ENCODE measurements at regions not wholly inside any gene's neighbourhood (a gene's known extent, or its start where the extent isn't known, plus 50 kb on each side); places are given as distances from the start of the nearest gene placed in this dataset.

DNA sequence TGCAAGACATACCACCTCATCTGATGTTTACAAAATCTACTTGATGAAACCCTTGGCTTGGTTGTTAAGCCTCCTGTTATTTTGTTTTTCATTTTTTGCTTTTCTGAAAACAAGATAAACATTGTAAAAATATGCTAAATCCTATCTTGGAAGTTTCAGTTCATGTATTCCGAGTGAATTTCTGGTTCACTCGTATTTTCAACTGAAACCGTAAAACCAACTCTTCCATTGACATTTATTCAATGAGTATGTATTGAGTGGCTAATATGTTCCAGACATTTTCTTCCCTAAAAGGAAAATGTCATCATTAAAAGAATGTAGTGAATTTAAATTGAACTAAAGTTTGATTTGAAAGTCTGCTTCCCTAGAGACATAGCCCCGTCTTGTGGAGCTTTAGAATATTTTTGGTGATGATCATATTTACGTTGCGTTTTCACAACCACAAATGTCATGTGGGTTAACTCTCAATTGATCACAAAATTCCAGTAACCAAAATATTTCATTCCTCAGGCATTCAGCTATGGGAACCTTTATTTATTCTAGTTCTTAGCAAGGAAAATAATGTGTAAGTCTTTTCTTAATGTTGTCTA is 204.2 kb downstream of the MBD2 start:
- no peak for DNase-seq

GRCh38 chr18:54019641-54020040 is 204.8 kb downstream of the MBD2 start:
- DNase-seq, result no peak

- no peak for DNase-seq
Observed at GRCh38 chr18:54013452-54013851, 211.0 kb downstream of the MBD2 start.

DNA sequence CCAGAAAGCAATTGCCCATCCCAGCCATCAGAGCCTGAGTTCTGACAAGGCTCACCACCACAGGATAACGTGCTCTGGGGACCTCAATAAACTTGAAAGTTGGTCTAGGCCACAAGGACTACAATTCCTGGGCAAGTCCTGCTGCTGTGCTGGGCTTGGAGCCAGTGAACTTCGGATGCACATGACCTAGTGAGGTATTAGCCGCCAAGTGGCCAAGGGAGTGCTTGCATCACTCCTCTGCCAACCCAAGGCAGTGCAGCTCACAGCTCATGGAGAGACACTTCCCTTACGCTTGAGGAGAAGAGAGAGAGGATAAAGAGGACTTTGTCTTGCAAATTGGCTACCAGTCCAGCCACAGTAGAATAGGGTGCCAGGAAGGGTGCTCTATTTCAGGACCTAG is 219.6 kb downstream of the MBD2 start:
- no peak for DNase-seq

DNA sequence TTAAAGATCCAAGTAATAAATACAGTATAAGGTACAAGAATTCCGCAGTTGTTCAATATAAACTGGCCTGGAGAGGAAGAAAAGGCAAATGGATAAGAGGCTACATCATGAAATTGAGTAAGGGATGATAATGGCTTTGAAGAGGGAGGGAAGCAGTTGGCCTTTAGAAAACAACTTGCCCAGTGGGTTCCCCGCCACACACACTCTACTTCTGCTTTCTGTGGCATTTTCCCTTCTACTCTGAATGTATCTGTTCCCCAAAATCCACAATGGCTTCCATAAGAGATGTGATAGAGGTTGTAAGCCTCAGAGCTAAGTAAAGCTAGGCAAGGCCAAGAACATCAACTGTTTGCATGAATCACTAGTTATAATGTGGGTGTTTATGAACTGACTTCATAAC is 221.3 kb downstream of the MBD2 start:
- DNase-seq, result no peak

- no peak for DNase-seq
Observed at GRCh38 chr18:53997064-53997463, 227.4 kb downstream of the MBD2 start.

- DNase-seq, result no peak
Observed at GRCh38 chr18:53994016-53994415, 230.5 kb downstream of the MBD2 start.

- no peak for DNase-seq
Observed at GRCh38 chr18:53991805-53992204, 232.7 kb downstream of the MBD2 start.

DNA sequence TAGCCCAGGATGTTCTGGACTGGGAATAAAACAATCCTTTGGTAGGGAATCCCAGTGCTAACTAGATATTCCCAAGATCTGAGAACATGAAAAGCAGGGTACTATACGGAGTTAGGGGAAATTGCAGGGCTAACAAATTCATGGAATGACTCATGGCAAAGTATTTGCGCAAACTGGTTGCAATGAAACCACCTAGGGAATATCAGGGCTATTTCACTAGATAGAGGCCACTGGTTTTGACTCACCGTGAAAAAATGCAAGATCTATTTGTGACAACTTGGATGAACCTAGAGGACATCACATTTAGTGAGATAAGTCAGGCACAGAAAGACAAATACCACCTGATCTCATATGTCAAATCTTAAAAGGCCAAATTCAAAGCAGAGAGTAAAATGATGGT is 233.3 kb downstream of the MBD2 start:
- no peak for DNase-seq

DNA sequence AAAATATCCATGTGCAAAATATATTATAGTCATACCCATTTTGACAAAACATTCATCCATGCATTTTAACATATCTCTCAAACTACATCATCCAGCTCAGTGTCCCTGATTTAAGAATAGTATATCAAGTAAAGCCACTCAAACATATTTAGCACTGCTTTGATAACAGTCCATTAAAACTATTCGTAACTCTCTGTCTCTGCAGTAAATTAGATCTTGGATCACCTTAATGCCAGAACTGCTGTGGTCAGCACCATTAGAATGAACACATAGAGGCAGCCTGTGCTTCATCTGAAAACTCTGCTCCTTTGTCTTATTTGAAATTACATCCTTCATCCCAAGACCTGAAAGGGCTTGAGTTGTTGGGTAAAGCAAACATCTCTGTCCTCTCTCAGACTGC is 234.0 kb downstream of the MBD2 start:
- no peak for DNase-seq

GRCh38 chr18:53984021-53984420 is 240.4 kb downstream of the MBD2 start:
- DNase-seq, result no peak

DNA sequence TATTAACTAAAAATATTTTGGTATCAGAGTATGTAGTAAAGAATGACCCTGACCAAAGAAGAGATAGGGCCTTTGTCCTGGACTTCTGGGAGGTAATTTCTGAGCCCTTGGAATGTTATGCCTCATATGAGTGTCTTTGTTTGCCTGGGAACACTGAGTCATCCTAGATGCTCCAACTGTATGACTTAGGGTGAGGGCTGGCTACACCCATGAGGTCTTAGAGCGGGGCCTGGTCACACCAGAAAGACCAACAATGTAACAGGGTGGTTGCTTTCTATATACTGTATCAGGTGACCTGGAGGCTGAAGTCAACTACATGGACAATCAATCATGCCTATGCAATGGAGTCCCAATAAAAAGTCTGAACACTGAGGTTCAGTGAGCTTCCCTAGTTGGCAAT is 253.1 kb downstream of the MBD2 start:
- DNase-seq, result no peak

GRCh38 chr18:53952700-53953099 is 271.8 kb downstream of the MBD2 start:
- no peak for DNase-seq

GRCh38 chr18:53950545-53950944 is 273.9 kb downstream of the MBD2 start:
- no peak for DNase-seq

DNA sequence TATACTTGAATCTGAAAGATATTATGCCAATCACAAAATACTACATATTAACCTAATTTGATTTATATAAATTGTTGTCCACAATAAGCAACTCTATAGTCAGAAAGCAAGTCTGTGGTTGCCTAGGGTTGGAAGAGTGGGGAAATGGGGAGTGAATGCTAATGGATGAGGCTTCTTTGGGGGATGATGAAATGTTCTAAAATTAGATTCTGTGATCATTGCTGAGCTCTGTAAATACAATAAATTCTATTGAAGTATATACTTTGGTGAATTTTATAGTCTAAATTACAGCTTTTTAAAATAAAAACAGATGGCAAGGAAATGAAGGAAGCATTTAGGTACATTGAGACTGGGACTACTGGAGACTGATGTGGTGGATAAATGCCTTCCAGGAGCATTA is 275.5 kb downstream of the MBD2 start:
- DNase-seq, result no peak

- no peak for DNase-seq
Observed at GRCh38 chr18:53947092-53947640, 277.3 kb downstream of the MBD2 start.

GRCh38 chr18:53946594-53946993 is 277.9 kb downstream of the MBD2 start:
- DNase-seq, result no peak

DNA sequence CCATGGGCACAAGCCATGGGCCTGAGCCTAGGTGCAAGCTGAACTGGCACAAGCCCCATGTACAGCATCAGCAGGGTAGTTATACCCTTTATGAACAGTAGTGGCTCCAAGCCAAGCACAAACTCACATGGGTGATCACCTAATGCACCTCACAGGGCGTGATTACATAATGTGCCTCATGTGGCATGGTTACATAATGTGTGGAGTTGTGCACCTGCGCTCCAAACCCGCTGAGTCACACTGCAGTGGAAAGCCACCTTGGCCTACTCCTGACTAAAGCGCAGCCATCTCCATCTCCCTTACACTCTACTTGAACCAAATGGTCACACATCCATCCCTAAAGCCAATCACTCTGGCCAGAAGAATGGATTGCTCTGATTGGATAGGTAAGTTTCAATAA is 279.7 kb downstream of the MBD2 start:
- no peak for DNase-seq

- no peak for DNase-seq
Observed at GRCh38 chr18:53943326-53943860, 281.1 kb downstream of the MBD2 start.

DNA sequence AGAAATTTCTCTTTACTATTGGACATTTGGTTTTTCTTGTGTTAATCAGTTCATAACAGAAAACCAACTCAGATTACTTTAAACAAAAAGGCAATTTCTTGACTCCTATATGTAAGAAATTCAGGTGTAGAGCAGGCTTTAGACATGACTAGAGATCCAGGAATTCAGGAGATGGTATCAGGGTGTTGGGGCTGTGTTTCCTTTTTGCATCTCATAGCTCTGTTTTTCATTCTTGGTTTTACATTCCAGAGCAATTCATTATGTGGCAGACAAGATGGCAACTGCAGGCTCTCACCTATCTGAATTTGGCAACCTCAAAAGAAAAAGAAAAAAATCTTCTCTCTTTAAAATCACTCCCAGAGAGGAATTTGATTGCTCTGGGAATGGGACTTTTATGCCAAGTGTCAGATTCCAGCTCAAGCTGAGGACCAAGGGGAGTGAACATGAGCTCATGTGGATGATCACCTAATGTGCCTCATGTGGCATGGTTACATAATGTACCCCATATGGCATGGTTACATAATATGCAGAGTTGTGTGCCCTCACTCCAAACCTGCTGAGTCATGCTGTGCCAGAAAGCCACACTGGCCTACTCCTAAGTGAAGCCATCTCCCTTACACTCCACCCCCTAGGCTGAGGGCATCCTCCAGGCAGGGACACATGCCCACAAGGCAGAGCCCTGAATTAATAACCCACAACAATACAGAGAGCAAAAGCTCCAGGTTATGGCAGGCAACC is 282.7 kb downstream of the MBD2 start:
- no peak for DNase-seq

GRCh38 chr18:53937037-53937436 is 287.4 kb downstream of the MBD2 start:
- no peak for DNase-seq

- no peak for DNase-seq
Observed at GRCh38 chr18:53935803-53936202, 288.7 kb downstream of the MBD2 start.

- no peak for DNase-seq
Observed at GRCh38 chr18:53935399-53935798, 289.1 kb downstream of the MBD2 start.

DNA sequence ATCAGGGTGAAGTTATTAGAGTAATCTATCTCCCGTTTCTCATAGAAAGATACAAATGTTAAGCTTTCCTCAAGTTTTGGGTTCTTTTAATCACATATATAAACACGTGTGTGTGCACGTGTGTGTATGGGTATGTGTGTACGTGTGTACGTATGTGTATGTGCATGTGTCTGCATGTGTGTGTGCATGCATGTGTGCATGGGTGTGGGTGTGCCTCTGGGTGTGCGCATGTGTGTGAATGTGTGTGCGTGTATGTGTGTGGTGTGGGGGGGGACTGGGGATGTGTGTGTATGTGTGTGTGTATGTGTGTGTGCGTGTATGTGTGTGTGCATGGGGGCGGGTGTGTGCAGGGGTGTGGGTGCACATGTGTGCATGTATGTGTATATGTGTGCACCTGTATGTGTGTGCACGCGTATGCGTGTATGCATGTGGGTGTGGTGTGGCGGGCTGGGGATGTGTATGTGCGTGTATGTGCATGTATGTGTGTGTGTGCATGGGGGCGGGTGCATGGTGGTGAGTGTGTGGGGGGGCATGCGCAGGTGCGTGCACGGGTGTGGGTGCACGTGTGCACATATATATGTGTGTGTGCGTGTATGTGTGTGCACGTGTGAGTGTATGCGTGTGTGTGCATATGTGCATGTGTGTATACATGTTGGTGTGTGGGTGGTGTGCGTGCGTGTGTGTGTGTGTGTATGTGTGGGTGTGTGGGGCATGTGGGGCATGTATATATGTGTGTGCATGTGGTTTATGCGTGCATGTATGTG is 304.0 kb downstream of the MBD2 start:
- no peak for DNase-seq

Data from CD4-positive, alpha-beta T cell treated with Interleukin-17A for 4 hours (primary cell).